Astrocyte of the spinal cord (primary cell): ENCODE measurements at regions not wholly inside any gene's neighbourhood (a gene's known extent, or its start where the extent isn't known, plus 50 kb on each side); places are given as distances from the start of the nearest gene placed in this dataset.

Source experiments
- DNase-seq: peaks from one replicate; pipeline ENCODE4 v3.0.0; 2011; ENCODE audit warnings: low read depth, low spot score
- H3K4me3 ChIP-seq: 2 replicates; pipeline ENCODE4 v1.5.1; 2011; ENCODE audit warnings: low read depth, mild to moderate bottlenecking, low read length, moderate library complexity
- CTCF ChIP-seq: IDR thresholded peaks from 2 replicates; pipeline ENCODE4 v1.5.1; 2012; ENCODE audit warnings: low read depth, mild to moderate bottlenecking, low read length, inconsistent platforms
- in situ Hi-C: cut with HindIII; loops from 2 replicates; pipeline ENCODE4 v1.10.0; 2017; ENCODE audit warnings: low sequenced_read_pairs

DNA sequence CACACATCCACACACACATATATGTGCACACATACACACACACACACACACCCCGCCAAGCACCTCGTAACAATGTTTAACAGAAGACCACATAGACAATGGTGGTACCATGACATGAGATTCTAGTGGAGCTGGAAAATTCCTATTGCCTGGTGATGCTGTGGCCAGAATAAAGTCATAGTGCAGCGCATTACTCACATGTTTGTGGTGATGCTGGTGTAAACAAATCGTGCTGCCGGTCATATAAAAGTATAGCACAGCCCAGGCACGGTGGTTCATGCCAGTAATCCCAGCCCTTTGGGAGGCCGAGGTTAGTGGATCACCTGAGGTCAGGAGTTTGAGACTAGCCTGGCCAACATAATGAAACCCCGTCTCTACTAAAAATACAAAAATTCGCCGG lies 275.2 kb downstream of the TRIML1 start:
- in situ Hi-C loops, result no loop called here
- no peak for TF ChIP-seq CTCF
- DNase-seq, result no peak
- H3K4me3 ChIP-seq, result no peak overlapping the region

- no peak for TF ChIP-seq CTCF
- H3K4me3 ChIP-seq, result no peak overlapping the region
- no peak for DNase-seq
- in situ Hi-C loops, result no loop called here
Measured at GRCh38 chr4:188417181-188417580, 277.9 kb downstream of the TRIML1 start.

DNA sequence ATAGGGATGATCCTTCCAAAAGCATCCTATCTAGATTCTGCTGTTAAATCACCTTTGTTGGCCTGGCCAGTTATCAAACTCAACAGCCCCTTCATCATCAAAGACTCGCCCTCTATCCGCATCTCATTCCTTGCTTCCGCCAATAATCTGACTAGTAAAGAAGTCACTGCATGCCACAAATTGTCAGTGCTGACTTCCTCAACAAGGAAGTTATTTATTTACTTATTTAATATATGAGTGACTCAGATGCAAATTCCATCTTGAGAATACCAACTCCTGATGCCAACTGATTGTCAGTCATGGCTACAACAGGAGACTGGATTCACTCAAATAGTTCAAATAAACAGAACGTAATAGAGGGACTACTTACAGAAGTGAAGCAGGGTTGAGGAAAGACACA lies 283.8 kb downstream of the TRIML1 start:
- TF ChIP-seq CTCF, result no peak
- DNase-seq, result no peak
- no peak overlapping the region for H3K4me3 ChIP-seq
- in situ Hi-C loops, result no loop called here

- no peak for DNase-seq
- no peak overlapping the region for H3K4me3 ChIP-seq
- in situ Hi-C loops, result no loop called here
- TF ChIP-seq CTCF, result no peak
Measured at GRCh38 chr4:188428935-188429334, 289.7 kb downstream of the TRIML1 start.

DNA sequence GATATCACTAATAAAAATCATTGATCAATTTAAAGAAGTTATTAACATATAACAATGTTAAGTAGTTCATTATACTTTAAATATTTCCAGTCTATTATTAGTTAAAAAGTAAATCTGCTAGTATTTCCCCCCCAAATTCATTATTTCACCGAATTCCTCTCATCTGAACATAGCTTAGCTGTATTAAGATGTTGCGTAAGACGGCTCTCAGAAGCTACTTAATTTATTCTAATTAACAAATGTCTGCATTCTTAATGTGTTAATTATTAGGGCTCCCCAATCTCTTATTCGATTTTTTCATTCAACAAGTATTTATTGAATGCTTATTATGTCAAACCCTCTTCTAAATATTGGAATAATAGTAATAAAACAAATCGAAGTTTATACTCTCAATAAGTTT lies 290.7 kb downstream of the TRIML1 start:
- in situ Hi-C loops, result no loop called here
- no peak for TF ChIP-seq CTCF

DNA sequence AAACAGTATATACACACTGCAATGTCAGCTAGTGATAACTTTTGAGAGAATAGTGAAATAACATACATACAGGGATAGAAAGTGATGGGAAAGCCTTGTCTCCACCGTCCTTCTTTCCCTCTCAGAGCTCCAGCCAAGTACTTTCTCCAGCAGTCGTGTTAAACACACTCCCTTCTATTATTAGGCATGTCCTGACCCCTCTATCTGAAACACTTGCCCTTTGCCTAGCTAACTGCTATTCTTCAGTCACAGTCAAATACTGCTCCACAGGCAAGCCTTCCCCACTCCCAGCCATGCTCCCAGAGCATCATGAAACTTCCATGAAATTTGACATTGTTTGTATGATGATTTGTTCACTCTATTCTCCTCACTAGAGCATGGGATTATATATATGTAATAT lies 291.1 kb downstream of the TRIML1 start:
- in situ Hi-C loops, result no loop called here
- DNase-seq, result no peak
- H3K4me3 ChIP-seq, result no peak overlapping the region
- no peak for TF ChIP-seq CTCF

More for the DNA sequence above, 290.7 kb downstream of the TRIML1 start:
- no peak overlapping the region for H3K4me3 ChIP-seq
- no peak for DNase-seq

DNA sequence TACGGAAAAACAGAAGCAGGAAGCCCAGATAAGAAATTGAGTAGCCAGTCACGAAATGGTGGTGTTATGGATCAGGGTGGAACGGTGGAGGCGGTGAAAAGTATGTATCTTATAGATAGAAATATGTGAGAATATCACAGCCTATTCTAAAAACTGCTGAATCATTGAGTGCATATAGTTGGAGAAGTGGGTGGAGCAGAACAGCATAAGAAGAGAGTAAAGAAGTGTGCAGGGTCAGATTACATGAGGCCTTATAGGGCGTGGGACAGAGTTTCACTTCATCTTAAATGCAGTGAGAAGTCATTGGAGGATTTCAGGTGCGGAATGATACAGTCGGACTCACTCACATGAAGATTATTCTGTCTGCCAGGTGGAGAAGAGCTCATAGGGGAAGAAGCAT lies 293.1 kb downstream of the TRIML1 start:
- TF ChIP-seq CTCF, result no peak
- DNase-seq, result no peak
- no peak overlapping the region for H3K4me3 ChIP-seq
- in situ Hi-C loops, result no loop called here
